ENCODE measurements at regions not wholly inside any gene's neighbourhood (a gene's known extent, or its start where the extent isn't known, plus 50 kb on each side); places are given as distances from the start of the nearest gene placed in this dataset.

DNA sequence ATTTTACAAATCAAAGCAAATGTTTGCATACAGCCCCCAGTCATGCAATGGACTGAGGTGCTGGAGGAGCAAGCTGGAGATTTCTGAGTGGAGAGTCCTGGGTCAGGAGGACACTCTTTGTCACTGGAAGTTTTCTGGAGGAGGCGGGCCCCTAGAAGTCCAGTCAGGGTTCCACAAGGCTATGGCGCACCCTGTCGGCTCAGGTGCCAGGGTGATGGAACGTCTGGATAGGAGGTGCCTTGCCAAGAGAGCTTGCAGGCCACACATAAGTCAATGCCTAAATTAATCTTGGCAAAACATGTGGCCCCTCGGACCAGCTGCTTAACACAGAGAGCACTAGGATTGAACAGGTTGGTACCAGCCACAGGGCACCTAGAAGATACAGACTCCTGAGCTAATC is 174.7 kb upstream of the CADM1 start:
- Histone ChIP-seq H3K4me3 (no peak overlapping the region), H3K9me3 (replicated peaks) (no peaks in the 10 kb centered on the region), H3K27me3 (no peaks in the 10 kb centered on the region), H3K27ac (no peak overlapping the region), H3K36me3 (no peaks in the 10 kb centered on the region), H3K4me1 (peaks cover 15% of the 10 kb centered on the region; the same call in 1 of the 2 replicates)
- DNase-seq, result peak in 1 of 2 experiments; percentile 25

DNA sequence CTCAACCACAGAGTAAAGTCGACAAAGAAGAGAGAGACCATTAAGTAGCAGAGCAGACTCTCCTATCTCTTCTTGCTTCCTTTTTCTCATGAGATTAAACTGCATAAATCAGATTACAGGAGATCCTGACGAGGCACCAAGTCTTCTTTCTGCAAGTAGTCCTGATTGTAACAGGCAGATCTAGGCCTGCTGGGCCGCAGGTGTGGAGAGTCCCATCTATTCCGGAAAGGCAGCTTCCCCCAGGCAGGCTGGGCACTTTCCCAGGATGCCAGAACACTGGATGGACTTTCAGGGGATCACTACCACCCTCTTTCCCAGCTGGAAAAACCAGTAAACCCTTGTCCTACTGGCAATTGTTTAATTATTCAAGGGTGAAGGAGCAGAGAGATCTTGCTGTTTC is 173.0 kb upstream of the CADM1 start:
- peak overlapping the region; percentile 25; the same call in 1 of the 2 replicates for H3K27ac ChIP-seq
- no peaks in the 10 kb centered on the region for H3K9me3 ChIP-seq (replicated peaks)
- DNase-seq, result no peak
- no peaks in the 10 kb centered on the region for H3K36me3 ChIP-seq
- H3K4me3 ChIP-seq, result no peak overlapping the region
- H3K27me3 ChIP-seq, result no peaks in the 10 kb centered on the region
- peaks cover 18% of the 10 kb centered on the region; the same call in 1 of the 2 replicates for H3K4me1 ChIP-seq

DNA sequence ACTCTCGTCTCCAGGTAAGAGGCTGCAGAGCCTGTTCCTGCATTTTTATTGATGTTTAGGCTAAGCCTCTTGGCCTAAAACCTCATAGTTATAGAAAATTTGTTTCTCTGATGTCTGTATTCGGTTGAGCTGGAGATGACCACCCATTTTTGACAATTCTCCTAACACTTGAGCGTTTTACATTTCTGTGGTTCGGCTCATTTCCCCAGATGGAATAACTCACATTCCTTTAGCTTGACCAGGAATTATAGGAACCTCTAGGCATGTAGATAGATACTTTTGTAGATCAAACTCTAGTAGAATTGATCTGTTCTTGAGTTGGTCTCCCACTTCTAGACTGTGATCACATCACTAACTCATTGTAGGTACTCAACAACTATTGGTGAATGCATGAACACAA is 172.6 kb upstream of the CADM1 start:
- Histone ChIP-seq H3K4me3 (no peak overlapping the region), H3K36me3 (no peaks in the 10 kb centered on the region), H3K27ac (peak overlapping the region; percentile 25; the same call in 1 of the 2 replicates), H3K9me3 (replicated peaks) (no peaks in the 10 kb centered on the region), H3K4me1 (peaks cover 19% of the 10 kb centered on the region; the same call in 1 of the 2 replicates), H3K27me3 (no peaks in the 10 kb centered on the region)
- no peak for DNase-seq

DNA sequence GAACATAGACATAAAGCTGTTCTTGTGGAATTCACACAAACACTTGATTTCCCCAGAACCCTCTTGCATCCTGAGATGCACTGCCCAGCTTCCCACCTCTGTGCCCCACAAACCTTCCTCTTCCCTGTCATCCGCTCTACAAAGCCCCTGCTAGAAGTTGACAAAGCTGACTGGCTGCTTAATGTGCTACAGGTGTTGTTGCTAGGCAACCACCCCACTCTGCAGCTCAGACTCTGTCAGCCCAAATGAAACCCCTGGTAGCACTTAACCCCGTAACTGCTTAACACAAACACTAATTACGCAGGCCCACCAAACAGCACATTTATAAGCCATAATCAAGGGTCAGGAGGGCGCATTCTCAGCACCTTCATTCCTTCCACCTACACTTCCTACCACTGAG is 172.0 kb upstream of the CADM1 start:
- no peaks in the 10 kb centered on the region for H3K27me3 ChIP-seq
- no peak overlapping the region for H3K4me3 ChIP-seq
- peaks cover 25% of the 10 kb centered on the region for H3K4me1 ChIP-seq
- H3K36me3 ChIP-seq, result no peaks in the 10 kb centered on the region
- H3K9me3 ChIP-seq (replicated peaks), result no peaks in the 10 kb centered on the region
- no peak for DNase-seq
- H3K27ac ChIP-seq, result peak overlapping the region; percentile 25; the same call in 1 of the 2 replicates

DNA sequence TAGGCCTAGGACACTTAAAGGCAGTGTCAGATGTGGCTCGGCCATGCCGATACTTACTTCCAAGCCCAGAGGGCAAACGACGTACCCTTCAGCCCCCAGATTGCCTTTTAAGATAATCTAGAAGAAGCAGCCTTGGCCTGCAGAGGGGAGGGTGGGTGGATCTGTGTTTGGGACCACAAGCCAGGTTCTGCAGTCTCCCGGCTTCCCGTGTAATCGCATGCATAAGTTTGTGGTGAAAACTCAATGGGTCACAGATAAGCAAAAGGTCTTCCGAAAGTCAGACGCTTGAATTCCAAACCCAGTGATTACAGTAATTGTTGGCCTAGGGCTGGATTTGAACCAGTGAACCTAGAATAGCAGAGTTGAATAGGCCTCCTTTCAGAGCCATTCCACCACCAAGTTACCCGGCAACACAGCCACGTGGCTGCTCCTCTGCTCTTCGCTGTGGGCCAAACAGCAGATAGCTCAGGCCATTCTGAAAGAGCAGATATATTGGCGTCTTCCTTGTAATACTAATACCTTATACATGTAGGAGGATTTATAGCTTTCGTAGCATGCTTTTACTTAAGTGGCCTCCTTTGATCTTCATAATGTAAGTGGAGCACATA is 170.8 kb upstream of the CADM1 start:
- H3K27me3 ChIP-seq, result no peaks in the 10 kb centered on the region
- no peak overlapping the region for H3K4me3 ChIP-seq
- no peak overlapping the region for H3K27ac ChIP-seq
- no peaks in the 10 kb centered on the region for H3K9me3 ChIP-seq (replicated peaks)
- H3K36me3 ChIP-seq, result no peaks in the 10 kb centered on the region
- DNase-seq, result no peak
- H3K4me1 ChIP-seq, result peaks cover 30% of the 10 kb centered on the region

DNA sequence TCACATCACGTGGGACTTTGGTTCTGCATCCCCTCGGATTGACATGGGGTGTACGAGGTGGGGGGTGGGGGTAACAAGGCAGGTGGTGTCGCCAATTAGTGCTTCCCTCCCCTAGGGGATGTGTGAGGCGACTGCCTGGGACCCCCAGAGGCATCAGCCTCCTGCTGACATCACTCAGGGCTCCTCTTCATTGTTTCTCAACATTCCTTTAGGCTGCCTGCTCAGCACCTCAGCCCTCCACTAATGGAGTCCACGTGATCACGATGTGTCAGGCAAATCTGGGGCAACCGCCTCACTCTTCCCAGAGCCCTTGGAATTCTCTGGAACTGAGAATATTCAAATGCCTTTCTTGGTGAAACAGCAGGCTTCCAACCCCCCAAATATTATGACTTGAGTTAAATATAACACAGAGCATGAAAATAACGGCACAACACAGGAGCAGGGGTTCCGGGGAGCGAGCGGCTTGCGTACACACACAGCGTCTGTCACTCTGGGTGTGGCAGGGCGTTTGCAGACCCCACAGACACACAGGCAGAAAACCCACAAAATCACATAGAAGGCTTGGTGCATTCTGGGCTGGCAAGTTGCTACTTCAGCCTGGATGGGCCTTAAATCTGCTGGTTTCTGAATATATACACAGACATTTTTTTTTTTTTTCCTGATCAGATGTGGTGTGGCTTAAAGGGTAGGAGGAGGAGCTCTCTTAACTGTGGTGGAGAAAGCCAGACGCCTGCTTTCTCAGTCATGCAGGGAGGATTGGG is 170.1 kb upstream of the CADM1 start:
- Histone ChIP-seq H3K36me3 (no peaks in the 10 kb centered on the region), H3K4me1 (peaks cover 34% of the 10 kb centered on the region), H3K9me3 (replicated peaks) (no peaks in the 10 kb centered on the region), H3K27me3 (no peaks in the 10 kb centered on the region), H3K4me3 (no peak overlapping the region), H3K27ac (no peak overlapping the region)
- DNase-seq, result no peak

DNA sequence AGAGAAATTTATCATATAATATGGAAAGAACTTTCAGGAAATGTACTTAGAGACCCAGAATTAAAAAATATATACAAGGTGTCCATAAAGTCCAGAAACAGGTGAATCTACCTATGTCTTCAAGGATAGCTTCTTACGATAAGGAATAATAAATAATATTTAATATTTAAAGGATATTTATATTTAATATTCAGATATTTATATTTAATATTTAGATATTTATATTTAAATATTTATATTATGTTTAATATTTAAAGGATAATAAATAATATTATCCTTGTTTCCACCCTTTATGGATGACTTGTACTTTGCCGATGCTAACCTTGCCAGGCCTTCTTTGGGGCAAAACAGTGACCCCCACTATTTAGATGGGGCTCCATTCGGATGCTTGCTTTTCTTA is 169.5 kb upstream of the CADM1 start:
- no peaks in the 10 kb centered on the region for H3K27me3 ChIP-seq
- H3K4me3 ChIP-seq, result no peak overlapping the region
- DNase-seq, result no peak

DNA sequence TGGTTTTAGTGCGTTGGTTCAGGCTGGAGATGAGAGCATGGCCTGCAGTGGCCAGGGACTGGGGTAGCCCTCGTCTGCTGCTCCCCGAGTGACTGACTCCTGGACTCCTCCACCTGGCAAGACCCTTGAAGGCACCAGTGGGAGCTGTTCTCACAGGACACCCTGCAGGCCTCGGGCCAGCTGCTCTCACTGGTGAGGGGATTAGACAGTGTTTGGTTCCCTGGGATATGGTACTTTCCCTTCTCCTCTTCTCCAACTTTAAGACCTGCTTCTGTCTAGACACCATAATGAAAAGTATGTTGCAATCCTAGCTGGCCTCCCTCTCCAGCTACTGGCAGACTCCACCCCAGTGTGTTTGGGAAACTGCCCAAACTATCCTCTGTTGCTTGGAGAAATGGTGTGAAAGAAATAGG is 168.8 kb upstream of the CADM1 start:
- Histone ChIP-seq H3K4me1 (peaks cover 34% of the 10 kb centered on the region), H3K27ac (no peak overlapping the region), H3K36me3 (no peaks in the 10 kb centered on the region), H3K4me3 (no peak overlapping the region), H3K9me3 (replicated peaks) (no peaks in the 10 kb centered on the region), H3K27me3 (no peaks in the 10 kb centered on the region)
- DNase-seq, result peak; percentile 16 to 46

More for the DNA sequence above, 169.5 kb upstream of the CADM1 start:
- H3K36me3 ChIP-seq, result no peaks in the 10 kb centered on the region
- H3K4me1 ChIP-seq, result peaks cover 34% of the 10 kb centered on the region
- no peaks in the 10 kb centered on the region for H3K9me3 ChIP-seq (replicated peaks)
- no peak overlapping the region for H3K27ac ChIP-seq

DNA sequence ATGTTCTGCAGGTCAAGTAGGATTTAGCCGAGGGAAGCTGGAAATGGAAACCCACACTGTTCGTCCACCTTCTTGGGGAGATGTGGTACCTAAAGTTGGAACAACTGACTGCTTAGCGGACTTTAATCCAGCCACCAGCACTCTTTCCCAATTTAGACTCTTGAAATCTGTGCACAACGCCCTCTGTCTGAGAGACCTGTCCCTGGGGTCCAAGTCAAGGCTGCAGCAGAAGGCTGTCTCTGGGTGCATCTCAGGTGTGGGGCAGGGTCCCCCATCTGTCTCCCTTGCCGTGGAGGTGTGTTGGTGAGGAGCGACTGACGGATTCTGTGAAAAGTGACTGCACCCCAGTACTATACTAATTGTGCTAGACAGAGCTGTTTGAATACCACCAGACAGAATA is 168.2 kb upstream of the CADM1 start:
- no peak for DNase-seq
- H3K27ac ChIP-seq, result no peak overlapping the region
- no peaks in the 10 kb centered on the region for H3K36me3 ChIP-seq
- no peak overlapping the region for H3K4me3 ChIP-seq
- no peaks in the 10 kb centered on the region for H3K27me3 ChIP-seq
- no peaks in the 10 kb centered on the region for H3K9me3 ChIP-seq (replicated peaks)
- H3K4me1 ChIP-seq, result peaks cover 34% of the 10 kb centered on the region

DNA sequence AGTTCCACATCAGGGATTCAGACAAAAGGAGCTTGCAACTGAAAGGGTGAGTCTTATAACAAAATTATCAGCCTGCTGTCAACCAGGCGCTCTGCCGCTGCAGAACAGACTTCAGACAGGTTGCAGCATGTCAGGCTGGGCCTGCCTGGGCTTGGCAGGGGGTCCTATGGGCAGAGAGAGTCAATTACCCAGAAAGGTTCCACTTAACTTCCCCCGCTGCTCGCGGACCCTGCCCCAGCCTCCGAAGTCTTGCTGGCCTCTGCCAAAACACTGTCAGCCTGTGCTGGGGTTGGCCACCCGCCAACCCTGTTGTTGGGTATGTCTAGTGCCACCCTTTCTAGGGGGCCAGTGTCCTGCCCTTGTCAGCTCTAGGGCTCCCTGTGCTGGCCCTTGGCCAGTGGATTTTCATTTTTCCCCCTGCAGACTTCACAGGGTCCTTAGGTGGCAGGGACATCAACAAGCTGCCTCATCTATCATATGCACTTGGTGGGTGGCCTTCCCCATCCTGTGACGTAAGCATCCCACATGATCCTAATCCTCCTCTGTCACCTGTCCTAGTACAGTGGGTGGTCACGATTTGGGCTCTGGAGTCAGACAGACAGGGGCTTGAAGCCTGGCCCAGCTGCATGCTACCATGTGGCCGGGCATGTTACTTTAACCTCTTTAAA is 166.5 kb upstream of the CADM1 start:
- DNase-seq, result peak; percentile 87 to 94
- peak overlapping the region; percentile 69 for H3K27ac ChIP-seq

DNA sequence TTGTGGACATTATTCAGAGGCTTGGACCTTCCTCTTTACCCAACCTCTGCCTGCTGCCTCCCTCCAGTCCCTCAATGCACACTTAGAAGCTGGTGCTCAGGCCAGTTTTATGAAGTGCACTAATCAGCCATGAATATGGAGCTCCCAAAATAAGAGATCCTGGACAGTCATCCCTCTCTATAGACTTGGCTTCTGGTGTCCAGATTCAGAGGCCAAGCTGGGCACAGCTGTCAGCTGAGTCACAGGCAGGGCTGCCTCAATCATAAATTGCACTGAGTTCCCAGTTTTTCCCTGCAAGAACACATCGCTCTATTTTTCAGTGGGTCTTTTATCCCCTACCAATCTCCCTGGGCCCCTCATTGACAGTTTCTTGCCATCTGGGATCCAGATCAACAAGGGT is 161.7 kb upstream of the CADM1 start:
- H3K27ac ChIP-seq, result no peak overlapping the region
- peaks cover 11% of the 10 kb centered on the region; the same call in 1 of the 2 replicates for H3K4me1 ChIP-seq

More for the DNA sequence above, 166.5 kb upstream of the CADM1 start:
- peaks cover 22% of the 10 kb centered on the region for H3K4me1 ChIP-seq
- H3K36me3 ChIP-seq, result no peaks in the 10 kb centered on the region
- no peaks in the 10 kb centered on the region for H3K27me3 ChIP-seq
- no peaks in the 10 kb centered on the region for H3K9me3 ChIP-seq (replicated peaks)
- H3K4me3 ChIP-seq, result no peak overlapping the region

DNA sequence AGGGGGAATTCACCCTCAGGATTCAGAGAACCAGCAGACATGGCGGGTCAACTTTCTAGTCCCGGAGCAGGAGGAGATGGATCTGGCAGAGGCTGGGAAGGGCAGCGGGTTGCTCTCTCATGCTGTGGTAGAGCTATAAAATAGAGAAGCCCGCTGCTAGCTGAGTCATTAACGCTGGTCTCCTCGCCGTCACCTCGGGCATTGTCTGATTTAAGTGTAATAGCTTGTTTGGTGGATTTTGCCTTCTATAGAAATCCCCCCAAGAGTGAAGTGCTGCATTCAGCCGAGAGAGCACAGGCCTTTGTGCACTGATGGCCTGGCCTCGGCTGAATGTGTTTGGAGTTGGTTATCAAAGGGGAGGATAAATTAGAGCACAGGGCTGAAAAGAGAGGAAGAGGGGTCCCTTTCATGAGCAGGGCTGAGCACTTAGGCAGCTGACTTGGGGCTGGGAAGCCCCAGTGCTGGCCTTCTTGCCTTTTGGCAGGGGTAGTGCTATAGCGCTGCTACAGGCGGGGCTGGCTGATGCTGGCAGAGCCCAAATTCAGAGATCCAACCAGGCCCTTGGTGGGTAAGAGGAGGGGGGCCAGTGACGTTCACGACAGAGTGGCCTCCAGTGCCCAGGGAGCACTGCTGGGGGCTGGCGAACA is 161.1 kb upstream of the CADM1 start:
- no peak overlapping the region for H3K27ac ChIP-seq
- no peaks in the 10 kb centered on the region for H3K9me3 ChIP-seq (replicated peaks)
- peaks cover 10% of the 10 kb centered on the region; the same call in 1 of the 2 replicates for H3K4me1 ChIP-seq
- DNase-seq, result no peak
- H3K4me3 ChIP-seq, result no peak overlapping the region
- H3K36me3 ChIP-seq, result no peaks in the 10 kb centered on the region
- no peaks in the 10 kb centered on the region for H3K27me3 ChIP-seq

More for the DNA sequence above, 161.7 kb upstream of the CADM1 start:
- Histone ChIP-seq H3K9me3 (replicated peaks) (no peaks in the 10 kb centered on the region), H3K4me3 (no peak overlapping the region), H3K27me3 (no peaks in the 10 kb centered on the region), H3K36me3 (no peaks in the 10 kb centered on the region)
- peak; percentile 10 to 28 for DNase-seq

DNA sequence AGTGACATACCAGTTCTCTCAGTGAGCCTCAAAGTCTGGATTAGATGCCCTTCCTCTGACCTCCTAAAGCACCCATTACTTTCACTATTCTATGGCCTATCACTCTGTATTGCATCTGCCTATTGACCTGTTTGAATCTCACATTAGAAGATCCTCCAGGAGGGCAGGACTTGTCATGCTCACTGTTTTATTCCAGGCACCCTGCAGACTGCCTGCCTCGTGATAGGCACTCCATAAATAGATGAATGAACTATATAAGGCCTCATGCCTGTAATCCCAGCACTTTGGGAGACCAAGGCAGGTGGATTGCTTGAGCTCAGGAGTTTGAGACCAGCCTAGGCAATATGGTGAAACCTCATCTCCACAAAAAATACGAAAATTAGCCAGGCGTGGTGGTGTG is 160.1 kb upstream of the CADM1 start:
- H3K36me3 ChIP-seq, result no peaks in the 10 kb centered on the region
- no peak overlapping the region for H3K4me3 ChIP-seq
- no peaks in the 10 kb centered on the region for H3K9me3 ChIP-seq (replicated peaks)
- no peak overlapping the region for H3K27ac ChIP-seq
- no peak for DNase-seq
- H3K4me1 ChIP-seq, result peaks cover 4% of the 10 kb centered on the region; the same call in 1 of the 2 replicates
- no peaks in the 10 kb centered on the region for H3K27me3 ChIP-seq

DNA sequence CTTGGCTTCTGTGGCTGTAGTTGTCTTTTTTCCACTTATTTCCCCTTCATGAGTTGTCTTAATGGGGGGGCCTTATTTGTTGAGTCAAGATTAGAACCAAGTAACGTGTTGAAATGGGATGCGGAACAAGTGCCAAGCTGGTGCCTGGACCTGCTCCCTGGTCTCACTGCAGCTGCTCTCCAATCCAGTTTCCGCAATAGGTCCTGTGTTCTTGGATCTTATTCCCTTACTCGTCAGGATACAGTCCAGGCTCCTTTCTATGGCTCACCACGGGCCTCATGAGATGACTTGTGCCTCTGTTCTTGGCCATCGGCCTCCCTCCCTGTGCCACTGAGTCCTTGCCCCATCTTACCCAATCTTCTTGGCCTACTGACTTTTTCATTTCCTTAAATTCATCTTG is 159.6 kb upstream of the CADM1 start:
- H3K4me1 ChIP-seq, result peaks cover 4% of the 10 kb centered on the region; the same call in 1 of the 2 replicates
- DNase-seq, result no peak
- H3K27ac ChIP-seq, result no peak overlapping the region
- no peaks in the 10 kb centered on the region for H3K36me3 ChIP-seq
- H3K4me3 ChIP-seq, result no peak overlapping the region
- H3K9me3 ChIP-seq (replicated peaks), result no peaks in the 10 kb centered on the region
- no peaks in the 10 kb centered on the region for H3K27me3 ChIP-seq

All from SJCRH30 (cell line).